B cell (primary cell): ENCODE measurements at regions not wholly inside any gene's neighbourhood (a gene's known extent, or its start where the extent isn't known, plus 50 kb on each side); places are given as distances from the start of the nearest gene placed in this dataset.
A peak's percentile ranks its signal among the peaks of the same experiment; 100 is the strongest.

Experiments
- ATAC-seq: fragments of 200-7000 bp; cut with Tn5 transposase; one replicate; pipeline ENCODE4 v1.10.0; 2021; ENCODE audit warnings: low read depth, mild to moderate bottlenecking, moderate number of reproducible peaks, moderate library complexity
- CTCF ChIA-PET: fragments of 350-600 bp; sonication (Branson Sonifier 250); formaldehyde crosslinking; loops from one replicate; lab custom pipeline; 2021; ENCODE audit warnings: antibody characterized with exemption, inconsistent platforms; lab: Charles Lee
- POLR2A ChIA-PET: fragments of 350-600 bp; sonication (Branson Sonifier 250); formaldehyde crosslinking; loops from one replicate; lab custom pipeline; 2021; ENCODE audit warnings: antibody characterized with exemption; lab: Charles Lee
- DNase-seq: peaks from one replicate; pipeline ENCODE4 v3.0.0; 2013
- H2AFZ ChIP-seq: 2 replicates; pipeline ENCODE4 v1.6.1; 2012; ENCODE audit warnings: mild to moderate bottlenecking, low read depth, low read length; ENCODE audit not compliant: insufficient read depth, poor library complexity, severe bottlenecking
- H3K27ac ChIP-seq, 2 donors: 1 replicate in 1 of 2; 2 replicates in 1 of 2; pipeline ENCODE4 v1.5.1; 2012 to 2013; ENCODE audit warnings: low read length in 2 of 2, mild to moderate bottlenecking in 2 of 2, moderate library complexity in 1 of 2
- H3K27me3 ChIP-seq, 4 experiments: fragments of 200-600 bp in 1 of 4; sonication (generic) in 1 of 4; replicated peaks in 1 of 4; 1 replicate in 2 of 4; 2 replicates in 2 of 4; pipeline versions ENCODE4 v1.6.1 to v1.7.0; 2013 to 2016; ENCODE audit warnings: low read length in 3 of 4, mild to moderate bottlenecking in 2 of 4, mixed read lengths in 1 of 4, moderate library complexity in 1 of 4; ENCODE audit not compliant: insufficient read depth in 4 of 4, control insufficient read depth in 3 of 4; ENCODE audit errors: control extremely low read depth in 1 of 4
- H3K36me3 ChIP-seq, 2 experiments: replicated peaks in 1 of 2; 1 replicate in 1 of 2; 2 replicates in 1 of 2; pipeline versions ENCODE4 v1.6.1 to v1.7.1; 2013; ENCODE audit warnings: low read length in 1 of 2; ENCODE audit not compliant: insufficient read depth in 2 of 2, control insufficient read depth in 1 of 2; ENCODE audit errors: control extremely low read depth in 1 of 2, extremely low read depth in 1 of 2
- H3K4me1 ChIP-seq, 2 donors: fragments of 200-600 bp in 1 of 2; sonication (generic) in 1 of 2; 1 replicate in 1 of 2; 2 replicates in 1 of 2; pipeline versions ENCODE4 v1.5.1 to v1.6.1; 2013 to 2017; ENCODE audit warnings: low read length in 2 of 2; ENCODE audit not compliant: control insufficient read depth in 2 of 2, insufficient read depth in 2 of 2
- H3K4me2 ChIP-seq: replicated peaks from 2 replicates; pipeline ENCODE3; 2012; ENCODE audit warnings: mild to moderate bottlenecking, low read depth, low read length; ENCODE audit not compliant: poor library complexity, severe bottlenecking
- H3K4me3 ChIP-seq, 5 experiments: fragments of 200-600 bp in 1 of 5; sonication (generic) in 1 of 5; 1 replicate in 3 of 5; 2 replicates in 2 of 5; pipeline versions ENCODE4 v1.5.1 to v1.7.0; 2011 to 2016; ENCODE audit warnings: low read length in 4 of 5, mild to moderate bottlenecking in 4 of 5, low read depth in 2 of 5, control low read depth in 1 of 5, moderate library complexity in 1 of 5; ENCODE audit not compliant: insufficient read depth in 1 of 5; ENCODE audit errors: control extremely low read depth in 1 of 5, extremely low read depth in 1 of 5
- H3K79me2 ChIP-seq: fragments of 200-600 bp; sonication (generic); one replicate; pipeline ENCODE4 v1.6.0; 2016; ENCODE audit warnings: low read length; ENCODE audit not compliant: control insufficient read depth, insufficient read depth
- H3K9ac ChIP-seq: fragments of 200-600 bp; sonication (generic); 2 replicates; pipeline ENCODE4 v1.6.1; 2017; ENCODE audit warnings: mild to moderate bottlenecking, low read length, moderate library complexity
- H3K9me3 ChIP-seq, 3 donors: one replicate each; pipeline versions ENCODE4 v1.6.1 to v1.7.1; 2013; ENCODE audit warnings: low read length in 2 of 3; ENCODE audit not compliant: control insufficient read depth in 2 of 3, insufficient read depth in 1 of 3; ENCODE audit errors: control extremely low read depth in 1 of 3
- H4K20me1 ChIP-seq: 2 replicates; pipeline ENCODE4 v1.6.0; 2012; ENCODE audit warnings: mild to moderate bottlenecking, low read length; ENCODE audit not compliant: insufficient read depth, control insufficient read depth, poor library complexity, severe bottlenecking
- H3K27ac Mint-ChIP-seq: one replicate; pipeline ENCODE4 v1.8.0; 2021; ENCODE audit warnings: mixed read lengths
- H3K27me3 Mint-ChIP-seq: one replicate; pipeline ENCODE4 v1.8.0; 2021; ENCODE audit warnings: mixed read lengths
- H3K4me1 Mint-ChIP-seq: one replicate; pipeline ENCODE4 v1.8.0; 2021; ENCODE audit warnings: mixed read lengths
- H3K4me3 Mint-ChIP-seq: one replicate; pipeline ENCODE4 v1.8.0; 2021; ENCODE audit warnings: mixed read lengths
- H3K9me3 Mint-ChIP-seq: one replicate; pipeline ENCODE4 v1.8.0; 2022; ENCODE audit warnings: mixed read lengths; ENCODE audit not compliant: insufficient read depth
- CTCF ChIP-seq: fragments of 200-600 bp; IDR thresholded peaks from one replicate; pipeline ENCODE4 v1.8.0; 2022; ENCODE audit warnings: antibody characterized with exemption, mild to moderate bottlenecking
- EZH2 ChIP-seq: IDR thresholded peaks from 2 replicates; pipeline ENCODE4 v1.6.1; 2012; ENCODE audit warnings: borderline replicate concordance, low read depth, mild to moderate bottlenecking, moderate library complexity, low read length; ENCODE audit not compliant: insufficient read depth, poor library complexity, severe bottlenecking
- WGBS: methylation state at CpG from one replicate; pipeline ENCODE4 v1.1.5; 2013; ENCODE audit warnings: missing lambda C conversion rate; ENCODE audit not compliant: insufficient coverage; 5-methylcytosine and 5-hydroxymethylcytosine counted together
- intact Hi-C: fragments of 100-400 bp; cut with micrococcal nuclease; formaldehyde crosslinking; loops from one replicate; pipeline ENCODE4 v1.10.0; 2022

- intact Hi-C loops = no loop called here
- POLR2A ChIA-PET = no interaction called here
- H3K4me3 Mint-ChIP-seq = no peak overlapping the region
- H3K27ac ChIP-seq = no peak overlapping the region
- DNase-seq = no peak
- H3K4me3 ChIP-seq = no peak overlapping the region
- H3K79me2 ChIP-seq = no peaks in the 10 kb centered on the region
- no peak overlapping the region for H2AFZ ChIP-seq
- peaks cover 35% of the 10 kb centered on the region for H3K4me1 Mint-ChIP-seq
- 100% methylated on average over 2 of the region's 2 CpGs for WGBS
- H3K4me2 ChIP-seq = no peak overlapping the region
- CTCF ChIA-PET = interaction anchor here (1.8 kb wide), 1 partner anchor 515 kb away, joined by 7 read pairs; no protein-coding TSS in a partner anchor
- no peaks in the 10 kb centered on the region for H4K20me1 ChIP-seq
- H3K27me3 ChIP-seq = no peaks in the 10 kb centered on the region
- no peak for ATAC-seq
- H3K4me1 ChIP-seq = peaks cover 19 to 27% of the 10 kb centered on the region in 2 donors
- H3K9me3 ChIP-seq = peaks cover 0 to 3% (median 0%) of the 10 kb centered on the region in 3 donors
- no peak overlapping the region for H3K9ac ChIP-seq
- H3K36me3 ChIP-seq = no peaks in the 10 kb centered on the region
- H3K27ac Mint-ChIP-seq = peak overlapping the region; percentile 18
- no peaks in the 10 kb centered on the region for H3K27me3 Mint-ChIP-seq
- TF ChIP-seq CTCF (no peak), EZH2 (no peak)
- no peaks in the 10 kb centered on the region for H3K9me3 Mint-ChIP-seq
Observed at GRCh38 chr5:56323505-56323904, 90.4 kb upstream of the ANKRD55 start.

GRCh38 chr5:56322592-56322991 is 89.5 kb upstream of the ANKRD55 start:
- ATAC-seq (no peak), DNase-seq (no peak)
- Histone ChIP-seq H3K9me3 (peaks cover 0 to 3% (median 0%) of the 10 kb centered on the region in 3 donors), H3K4me1 (peaks cover 21 to 27% of the 10 kb centered on the region in 2 donors), H4K20me1 (no peaks in the 10 kb centered on the region), H2AFZ (no peak overlapping the region), H3K27ac (no peak overlapping the region), H3K27me3 (no peaks in the 10 kb centered on the region), H3K4me2 (no peak overlapping the region), H3K9ac (no peak overlapping the region), H3K79me2 (no peaks in the 10 kb centered on the region), H3K36me3 (no peaks in the 10 kb centered on the region), H3K4me3 (no peak overlapping the region)
- TF ChIP-seq EZH2 (no peak), CTCF (no peak)
- H3K27ac Mint-ChIP-seq = no peak overlapping the region
- H3K4me3 Mint-ChIP-seq = no peak overlapping the region
- CTCF ChIA-PET = interaction anchor here (1.8 kb wide), 1 partner anchor 516 kb away, joined by 7 read pairs; no protein-coding TSS in a partner anchor
- POLR2A ChIA-PET = no interaction called here
- 98% methylated on average over 8 of the region's 10 CpGs for WGBS
- intact Hi-C loops = no loop called here
- H3K9me3 Mint-ChIP-seq = no peaks in the 10 kb centered on the region
- peaks cover 36% of the 10 kb centered on the region for H3K4me1 Mint-ChIP-seq
- no peaks in the 10 kb centered on the region for H3K27me3 Mint-ChIP-seq
